Stomach (tissue), 4 donors: ENCODE measurements at regions not wholly inside any gene's neighbourhood (a gene's known extent, or its start where the extent isn't known, plus 50 kb on each side); places are given as distances from the start of the nearest gene placed in this dataset.

Experiments
- CTCF ChIP-seq, 7 experiments: fragments of 450-650 bp in 4 of 7; fragments of 200-600 bp in 3 of 7; sonication (generic) in 3 of 7; IDR thresholded peaks; one replicate each; pipeline ENCODE4 v1.5.1; 2016 to 2019; ENCODE audit warnings: antibody characterized with exemption in 7 of 7, control low read depth in 2 of 7, mild to moderate bottlenecking in 1 of 7
- EP300 ChIP-seq: sonication (generic); formaldehyde crosslinking; IDR thresholded peaks from one replicate; pipeline ENCODE4 v1.6.1; 2017; ENCODE audit warnings: antibody characterized with exemption

- TF ChIP-seq CTCF (IDR thresholded peaks at IDR 0.05) = no peak
- no peak for TF ChIP-seq EP300
These were observed 90.6 kb upstream of the LDAH start for GRCh38 chr2:20913491-20913890.
